PFSK-1 (cell line): ENCODE measurements at regions not wholly inside any gene's neighbourhood (a gene's known extent, or its start where the extent isn't known, plus 50 kb on each side); places are given as distances from the start of the nearest gene placed in this dataset.

ENCODE experiments used
- FOXP2 ChIP-seq: optimal IDR thresholded peaks from 2 replicates; pipeline ENCODE3; 2011; ENCODE audit warnings: borderline replicate concordance, control low read depth, inconsistent platforms; ENCODE audit not compliant: insufficient read depth; ENCODE audit errors: extremely low read length, extremely low read depth
- POLR2AphosphoS5 ChIP-seq: IDR thresholded peaks from 2 replicates; pipeline ENCODE4 v1.6.1; 2012; ENCODE audit warnings: low read depth, mild to moderate bottlenecking, control low read depth, low read length, moderate library complexity
- SIN3A ChIP-seq: IDR thresholded peaks from 2 replicates; pipeline ENCODE4 v1.6.1; 2012; ENCODE audit warnings: mild to moderate bottlenecking, low read length, moderate library complexity, borderline replicate concordance; ENCODE audit not compliant: insufficient read depth
- TAF1 ChIP-seq: IDR thresholded peaks from 2 replicates; pipeline ENCODE4 v1.6.1; 2012; ENCODE audit warnings: low read length, control low read depth, borderline replicate concordance; ENCODE audit not compliant: insufficient read depth
- TF ChIP-seq, protein P1 (sequence below), 2 experiments: IDR thresholded peaks; 2 replicates each; pipeline versions ENCODE4 v1.6.1 to v1.8.0; 2011 to 2012; ENCODE audit warnings: low read depth in 2 of 2, low read length in 2 of 2, control low read depth in 1 of 2, inconsistent platforms in 1 of 2, mild to moderate bottlenecking in 1 of 2, moderate library complexity in 1 of 2; ENCODE audit not compliant: insufficient read depth in 1 of 2

DNA sequence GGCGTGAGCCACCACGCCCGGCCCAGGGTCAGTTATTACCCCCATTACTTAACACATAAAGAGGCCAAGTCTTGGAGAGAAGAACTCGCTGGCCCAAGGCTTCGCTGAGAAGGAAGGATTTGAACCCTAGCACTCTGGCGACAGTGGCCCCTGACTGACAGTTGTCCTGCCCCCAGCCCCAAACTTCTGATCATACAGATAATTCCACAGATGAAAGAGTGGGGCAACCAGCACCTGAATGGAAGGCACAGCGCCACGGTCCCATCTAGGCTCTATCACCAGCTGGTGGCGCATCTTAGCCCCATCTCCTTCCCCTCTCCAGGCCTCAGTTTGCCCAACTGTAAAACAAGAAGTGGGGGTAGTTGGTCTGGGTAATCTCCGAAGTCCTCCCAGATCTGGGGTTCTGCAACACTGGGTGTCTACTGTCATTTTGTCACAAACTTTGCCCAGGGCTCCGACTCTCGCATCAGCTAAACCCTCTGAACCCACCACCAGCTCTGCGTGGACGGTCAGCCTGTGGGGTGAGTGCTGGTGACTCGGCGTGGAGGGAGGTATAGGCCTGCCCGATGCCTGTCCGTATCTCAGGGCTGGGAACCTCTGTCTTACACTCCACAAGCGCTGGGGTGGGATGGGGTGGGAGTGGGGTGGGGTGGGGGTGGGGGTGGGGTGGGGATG lies 209.3 kb downstream of the C9orf50 start:
- TF ChIP-seq SIN3A (no peak), FOXP2 (no peak), TAF1 (no peak)
- TF ChIP-seq, protein P1, sequence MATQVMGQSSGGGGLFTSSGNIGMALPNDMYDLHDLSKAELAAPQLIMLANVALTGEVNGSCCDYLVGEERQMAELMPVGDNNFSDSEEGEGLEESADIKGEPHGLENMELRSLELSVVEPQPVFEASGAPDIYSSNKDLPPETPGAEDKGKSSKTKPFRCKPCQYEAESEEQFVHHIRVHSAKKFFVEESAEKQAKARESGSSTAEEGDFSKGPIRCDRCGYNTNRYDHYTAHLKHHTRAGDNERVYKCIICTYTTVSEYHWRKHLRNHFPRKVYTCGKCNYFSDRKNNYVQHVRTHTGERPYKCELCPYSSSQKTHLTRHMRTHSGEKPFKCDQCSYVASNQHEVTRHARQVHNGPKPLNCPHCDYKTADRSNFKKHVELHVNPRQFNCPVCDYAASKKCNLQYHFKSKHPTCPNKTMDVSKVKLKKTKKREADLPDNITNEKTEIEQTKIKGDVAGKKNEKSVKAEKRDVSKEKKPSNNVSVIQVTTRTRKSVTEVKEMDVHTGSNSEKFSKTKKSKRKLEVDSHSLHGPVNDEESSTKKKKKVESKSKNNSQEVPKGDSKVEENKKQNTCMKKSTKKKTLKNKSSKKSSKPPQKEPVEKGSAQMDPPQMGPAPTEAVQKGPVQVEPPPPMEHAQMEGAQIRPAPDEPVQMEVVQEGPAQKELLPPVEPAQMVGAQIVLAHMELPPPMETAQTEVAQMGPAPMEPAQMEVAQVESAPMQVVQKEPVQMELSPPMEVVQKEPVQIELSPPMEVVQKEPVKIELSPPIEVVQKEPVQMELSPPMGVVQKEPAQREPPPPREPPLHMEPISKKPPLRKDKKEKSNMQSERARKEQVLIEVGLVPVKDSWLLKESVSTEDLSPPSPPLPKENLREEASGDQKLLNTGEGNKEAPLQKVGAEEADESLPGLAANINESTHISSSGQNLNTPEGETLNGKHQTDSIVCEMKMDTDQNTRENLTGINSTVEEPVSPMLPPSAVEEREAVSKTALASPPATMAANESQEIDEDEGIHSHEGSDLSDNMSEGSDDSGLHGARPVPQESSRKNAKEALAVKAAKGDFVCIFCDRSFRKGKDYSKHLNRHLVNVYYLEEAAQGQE (IDR thresholded peaks at IDR 0.05; ENCODE audit: insufficient read depth in 1 of 2, low read depth in 2 of 2, low read length in 2 of 2), result no peak

DNA sequence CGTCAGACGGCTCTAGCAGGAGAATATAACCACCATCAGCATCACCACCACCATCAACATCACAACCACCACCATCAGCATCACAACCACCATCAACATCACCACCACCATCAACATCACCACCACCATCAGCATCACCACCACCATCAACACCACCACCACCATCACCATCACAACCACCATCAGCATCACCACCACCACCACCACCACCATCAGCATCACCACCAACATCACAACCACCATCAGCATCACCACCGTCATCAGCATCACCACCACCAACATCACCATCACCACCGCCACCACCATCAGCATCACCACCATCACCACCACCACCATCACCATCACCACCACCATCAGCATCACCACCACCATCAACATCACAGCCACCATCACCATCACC lies 210.7 kb downstream of the C9orf50 start:
- TF ChIP-seq TAF1 (no peak), FOXP2 (no peak), POLR2AphosphoS5 (no peak), SIN3A (no peak)
- TF ChIP-seq, protein P1 (IDR thresholded peaks at IDR 0.05; ENCODE audit: insufficient read depth in 1 of 2, low read depth in 2 of 2, low read length in 2 of 2), result no peak

DNA sequence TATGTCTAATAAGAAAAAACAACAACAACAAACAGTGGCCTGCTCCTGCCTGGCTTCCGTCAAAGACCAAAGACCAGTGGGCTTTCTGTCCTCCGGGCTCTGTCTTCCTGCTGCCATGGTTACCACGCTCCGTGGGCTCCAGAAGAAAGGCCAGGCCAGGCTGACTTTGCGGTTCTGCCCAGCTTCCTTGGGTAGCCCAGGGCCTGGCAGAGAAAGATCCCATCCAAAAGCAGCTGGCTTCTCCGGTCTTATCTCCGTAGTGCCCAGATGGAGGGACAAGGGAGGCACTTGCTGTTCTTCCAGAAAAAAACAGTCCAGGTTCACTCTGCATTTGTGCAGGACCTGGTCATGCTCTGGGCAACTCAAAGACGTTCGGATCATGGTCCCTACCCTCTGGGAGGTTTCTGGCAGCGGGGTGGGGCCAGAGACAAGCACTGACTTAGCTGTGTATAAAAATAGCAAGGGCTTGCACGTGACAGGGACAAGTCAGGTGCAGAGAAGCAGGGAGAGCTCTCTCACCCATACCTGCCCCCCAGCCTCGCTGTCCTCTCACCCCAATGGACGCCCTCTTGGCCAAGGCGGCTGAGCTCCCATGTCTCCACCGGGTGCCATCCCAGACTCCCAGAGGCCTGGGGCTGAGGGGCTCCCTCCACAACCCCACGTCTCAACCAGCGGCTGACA lies 212.2 kb downstream of the C9orf50 start:
- no peak for TF ChIP-seq SIN3A
- TF ChIP-seq POLR2AphosphoS5, result no peak
- no peak for TF ChIP-seq FOXP2
- TF ChIP-seq, protein P1 (IDR thresholded peaks at IDR 0.05; ENCODE audit: insufficient read depth in 1 of 2, low read depth in 2 of 2, low read length in 2 of 2), result no peak
- TF ChIP-seq TAF1, result no peak

DNA sequence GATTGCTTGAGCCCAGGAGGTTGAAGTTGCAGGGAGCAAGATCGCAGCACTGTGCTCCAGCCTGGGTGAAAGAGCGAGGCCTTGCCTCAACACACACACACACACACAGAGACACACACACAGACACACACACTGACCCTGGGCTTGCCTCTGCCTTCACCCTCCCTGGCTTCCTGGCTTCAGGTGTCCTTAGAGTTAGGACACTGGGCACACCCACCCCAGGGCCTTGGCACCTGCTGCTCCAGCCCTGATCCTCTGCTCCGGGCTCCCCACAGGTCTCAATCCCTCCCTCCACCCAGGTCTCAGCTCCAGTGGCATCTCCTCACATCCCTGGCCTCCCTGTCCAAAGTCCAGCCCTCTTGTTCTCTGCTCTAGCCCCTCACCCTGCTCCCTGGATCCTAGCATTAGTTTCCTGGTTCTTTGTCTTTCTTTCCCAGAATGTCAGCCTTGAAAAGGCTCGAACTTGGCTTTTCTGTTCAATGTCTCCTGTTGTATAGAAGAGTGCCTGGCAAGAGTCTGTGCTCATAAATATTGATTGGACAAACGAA lies 212.9 kb downstream of the C9orf50 start:
- no peak for TF ChIP-seq SIN3A
- no peak for TF ChIP-seq TAF1
- TF ChIP-seq POLR2AphosphoS5, result no peak
- TF ChIP-seq, protein P1 (IDR thresholded peaks at IDR 0.05; ENCODE audit: insufficient read depth in 1 of 2, low read depth in 2 of 2, low read length in 2 of 2), result no peak
- TF ChIP-seq FOXP2, result no peak
